PC-3 (cell line): ENCODE measurements at regions not wholly inside any gene's neighbourhood (a gene's known extent, or its start where the extent isn't known, plus 50 kb on each side); places are given as distances from the start of the nearest gene placed in this dataset.

Experiments
- ATAC-seq: fragments of 200-7000 bp; cut with Tn5 transposase; 2 replicates; pipeline ENCODE4 v1.9.1; 2020; ENCODE audit warnings: mild to moderate bottlenecking, moderate library complexity
- BruUV-seq: library from RNA; stranded (reverse); fragments of 400-500 nt; replicated peaks from 2 replicates; lab custom pipeline; 2021; lab: Mats Ljungman, UMichigan
- CTCF ChIA-PET: fragments of 300-600 bp; sonication (Branson Sonifier 250); formaldehyde crosslinking; loops from one replicate; lab custom pipeline; 2022; ENCODE audit warnings: antibody characterized with exemption; lab: Charles Lee
- POLR2A ChIA-PET: fragments of 300-600 bp; sonication (Branson Sonifier 250); formaldehyde crosslinking; loops from one replicate; lab custom pipeline; 2022; ENCODE audit warnings: antibody characterized with exemption; ENCODE audit not compliant: unreplicated experiment; lab: Charles Lee
- DNase-seq: peaks from one replicate; pipeline ENCODE4 v3.0.0-alpha.2; 2015
- H2AFZ ChIP-seq: fragments of 300-600 bp; sonication (generic); 2 replicates; pipeline ENCODE4 v1.6.0; 2016; ENCODE audit warnings: antibody characterized with exemption, low read length
- H3F3A ChIP-seq: fragments of 300-600 bp; sonication (generic); one replicate; pipeline ENCODE4 v1.6.0; 2017; ENCODE audit warnings: antibody characterized with exemption, low read length, control low read depth, mild to moderate bottlenecking; ENCODE audit not compliant: unreplicated experiment
- H3K27ac ChIP-seq: fragments of 300-600 bp; sonication (generic); 2 replicates; pipeline ENCODE4 v1.5.1; 2016; ENCODE audit warnings: mild to moderate bottlenecking, low read length
- H3K27me3 ChIP-seq: fragments of 300-600 bp; sonication (generic); 2 replicates; pipeline ENCODE4 v1.6.1; 2016; ENCODE audit warnings: low read length, mixed read lengths
- H3K36me3 ChIP-seq: fragments of 300-600 bp; sonication (generic); 2 replicates; pipeline ENCODE4 v1.6.1; 2016; ENCODE audit warnings: low read depth, mixed run types, low read length, mixed read lengths
- H3K4me1 ChIP-seq: fragments of 300-600 bp; sonication (generic); 2 replicates; pipeline ENCODE4 v1.5.1; 2016; ENCODE audit warnings: low read length; ENCODE audit not compliant: insufficient read depth
- H3K4me2 ChIP-seq: fragments of 300-600 bp; sonication (generic); 2 replicates; pipeline ENCODE4 v1.6.0; 2016; ENCODE audit warnings: low read length
- H3K4me3 ChIP-seq: fragments of 300-600 bp; sonication (generic); 2 replicates; pipeline ENCODE4 v1.5.1; 2016; ENCODE audit warnings: mild to moderate bottlenecking, low read length, mixed read lengths
- H3K79me2 ChIP-seq: fragments of 300-600 bp; sonication (generic); 2 replicates; pipeline ENCODE4 v1.6.1; 2017; ENCODE audit warnings: low read length, mixed read lengths
- H3K9ac ChIP-seq: fragments of 300-600 bp; sonication (generic); 2 replicates; pipeline ENCODE4 v1.6.0; 2016; ENCODE audit warnings: mild to moderate bottlenecking, low read length
- H3K9me2 ChIP-seq: fragments of 300-600 bp; sonication (generic); replicated peaks from 2 replicates; pipeline ENCODE4 v1.6.1; 2016; ENCODE audit warnings: mixed run types, low read length, mixed read lengths
- H3K9me3 ChIP-seq: fragments of 300-600 bp; sonication (generic); 2 replicates; pipeline ENCODE4 v1.6.1; 2016; ENCODE audit warnings: low read length, mixed read lengths
- H4K20me1 ChIP-seq: fragments of 300-600 bp; sonication (generic); 2 replicates; pipeline ENCODE4 v1.6.1; 2016; ENCODE audit warnings: low read length, mixed read lengths
- CTCF ChIP-seq: fragments of 300-600 bp; sonication (generic); conservative IDR thresholded peaks from 2 replicates; pipeline ENCODE4 v1.5.1; 2017; ENCODE audit warnings: antibody characterized with exemption, low read depth, mild to moderate bottlenecking, low read length
- EZH2 ChIP-seq: fragments of 300-600 bp; sonication (generic); IDR thresholded peaks from one replicate; pipeline ENCODE4 v1.6.1; 2017; ENCODE audit warnings: antibody characterized with exemption, mild to moderate bottlenecking, low read length; ENCODE audit not compliant: unreplicated experiment
- EZH2phosphoT487 ChIP-seq: fragments of 300-600 bp; sonication (generic); IDR thresholded peaks from 2 replicates; pipeline ENCODE4 v1.6.1; 2018; ENCODE audit warnings: mild to moderate bottlenecking, antibody characterized with exemption, low read length, borderline replicate concordance
- intact Hi-C: fragments of 100-400 bp; cut with micrococcal nuclease; formaldehyde crosslinking; loops from 2 replicates; pipeline ENCODE4 v1.9.0; 2023

GRCh38 chr2:42922790-42923579, 130.6 kb upstream of the HAAO start:
- no peaks in the 10 kb centered on the region for H3K36me3 ChIP-seq
- no peak for ATAC-seq

GRCh38 chr2:42922293-42922692, 129.9 kb upstream of the HAAO start:
- ATAC-seq: no peak
- CTCF ChIA-PET: no interaction called here
- intact Hi-C loops: no loop called here
- no peaks in the 10 kb centered on the region for H3K27me3 ChIP-seq
- no peaks in the 10 kb centered on the region for H4K20me1 ChIP-seq
- no peaks in the 10 kb centered on the region for H3K79me2 ChIP-seq
- no peak overlapping the region for H2AFZ ChIP-seq
- BruUV-seq: no TSS peak
- TF ChIP-seq CTCF: no peak
- TF ChIP-seq EZH2: no peak
- TF ChIP-seq EZH2phosphoT487: no peak
- no peak overlapping the region for H3K4me3 ChIP-seq
- POLR2A ChIA-PET: no interaction called here
- no peak overlapping the region for H3K27ac ChIP-seq
- no peak overlapping the region for H3K9ac ChIP-seq
- H3K9me2 ChIP-seq: no peaks in the 10 kb centered on the region
- no peaks in the 10 kb centered on the region for H3K4me1 ChIP-seq
- no peaks in the 10 kb centered on the region for H3K36me3 ChIP-seq
- H3F3A ChIP-seq: no peaks in the 10 kb centered on the region
- DNase-seq: no peak
- H3K9me3 ChIP-seq: no peaks in the 10 kb centered on the region
- H3K4me2 ChIP-seq: no peak overlapping the region

More at GRCh38 chr2:42922790-42923579, 130.6 kb upstream of the HAAO start:
- no peak for TF ChIP-seq CTCF
- TF ChIP-seq EZH2: no peak
- no peak for TF ChIP-seq EZH2phosphoT487
- Histone ChIP-seq H3K79me2 (no peaks in the 10 kb centered on the region), H3K4me3 (no peak overlapping the region), H3K27ac (no peak overlapping the region), H3K9me3 (no peaks in the 10 kb centered on the region), H3K9ac (no peak overlapping the region), H2AFZ (no peak overlapping the region), H3K27me3 (no peaks in the 10 kb centered on the region), H4K20me1 (no peaks in the 10 kb centered on the region), H3K4me2 (no peak overlapping the region), H3F3A (no peaks in the 10 kb centered on the region), H3K9me2 (no peaks in the 10 kb centered on the region), H3K4me1 (no peaks in the 10 kb centered on the region)
- BruUV-seq: no TSS peak
- CTCF ChIA-PET: no interaction called here
- no peak for DNase-seq
- POLR2A ChIA-PET: no interaction called here
- intact Hi-C loops: no loop called here

GRCh38 chr2:42921721-42922120, 129.3 kb upstream of the HAAO start:
- Histone ChIP-seq H3K4me1 (no peaks in the 10 kb centered on the region), H4K20me1 (no peaks in the 10 kb centered on the region), H3K36me3 (no peaks in the 10 kb centered on the region), H3K4me3 (no peak overlapping the region), H3K27me3 (no peaks in the 10 kb centered on the region), H3K4me2 (no peak overlapping the region), H3K79me2 (no peaks in the 10 kb centered on the region), H3K27ac (no peak overlapping the region), H3K9ac (no peak overlapping the region), H3F3A (no peaks in the 10 kb centered on the region), H3K9me3 (no peaks in the 10 kb centered on the region), H2AFZ (no peak overlapping the region), H3K9me2 (no peaks in the 10 kb centered on the region)
- ATAC-seq (no peak), DNase-seq (no peak)
- BruUV-seq: no TSS peak
- CTCF ChIA-PET: no interaction called here
- POLR2A ChIA-PET: no interaction called here
- TF ChIP-seq EZH2: no peak
- TF ChIP-seq EZH2phosphoT487: no peak
- TF ChIP-seq CTCF: no peak
- intact Hi-C loops: no loop called here
